Activated CD4-positive, alpha-beta T cell treated with anti-CD3 and anti-CD28 coated beads, Interleukin-2, amount 50 U/mL, for 4 hours (primary cell): ENCODE measurements at regions not wholly inside any gene's neighbourhood (a gene's known extent, or its start where the extent isn't known, plus 50 kb on each side); places are given as distances from the start of the nearest gene placed in this dataset.
"Not testable (repeated sequence)": the region's sequence is repeated elsewhere in the genome, so short reads cannot be mapped to it uniquely, and the experiment has no call there.

Source experiments
- DNase-seq, 2 experiments: peaks; one replicate each; pipeline ENCODE4 v3.0.0-alpha.2; 2020

- DNase-seq = no peak
Observed at GRCh38 chr6:139987091-139987490, 612.6 kb upstream of the CITED2 start.

DNA sequence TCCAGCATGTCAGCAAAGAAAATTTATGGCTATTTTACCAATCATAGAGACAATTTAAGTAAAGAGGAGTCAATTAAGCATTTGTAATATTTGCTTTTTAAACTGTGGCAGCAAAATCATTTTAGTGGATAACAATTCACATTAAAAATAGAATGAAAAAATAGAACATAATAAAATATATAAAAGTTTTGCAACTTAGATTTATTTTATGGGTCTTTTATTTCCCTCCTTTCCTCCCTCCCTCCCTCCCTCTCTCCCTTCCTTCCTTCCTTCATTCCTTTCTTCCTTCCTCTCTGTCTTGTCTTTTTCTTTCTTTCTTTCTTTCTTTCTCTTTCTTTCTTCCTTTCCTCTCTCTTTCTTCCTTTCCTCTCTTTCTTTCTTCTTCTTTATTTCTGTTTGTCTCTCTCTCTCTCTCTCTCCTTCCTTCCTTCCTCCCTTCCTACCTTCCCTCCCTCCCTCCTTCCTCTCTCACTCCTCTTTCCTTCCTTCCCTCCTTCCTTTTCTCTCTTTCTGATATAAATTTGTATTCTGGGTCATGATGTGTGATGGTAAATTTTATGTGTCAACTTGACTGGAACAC is 610.9 kb upstream of the CITED2 start:
- DNase-seq = no peak

GRCh38 chr6:139984317-139984716 is 609.9 kb upstream of the CITED2 start:
- DNase-seq = no peak

DNA sequence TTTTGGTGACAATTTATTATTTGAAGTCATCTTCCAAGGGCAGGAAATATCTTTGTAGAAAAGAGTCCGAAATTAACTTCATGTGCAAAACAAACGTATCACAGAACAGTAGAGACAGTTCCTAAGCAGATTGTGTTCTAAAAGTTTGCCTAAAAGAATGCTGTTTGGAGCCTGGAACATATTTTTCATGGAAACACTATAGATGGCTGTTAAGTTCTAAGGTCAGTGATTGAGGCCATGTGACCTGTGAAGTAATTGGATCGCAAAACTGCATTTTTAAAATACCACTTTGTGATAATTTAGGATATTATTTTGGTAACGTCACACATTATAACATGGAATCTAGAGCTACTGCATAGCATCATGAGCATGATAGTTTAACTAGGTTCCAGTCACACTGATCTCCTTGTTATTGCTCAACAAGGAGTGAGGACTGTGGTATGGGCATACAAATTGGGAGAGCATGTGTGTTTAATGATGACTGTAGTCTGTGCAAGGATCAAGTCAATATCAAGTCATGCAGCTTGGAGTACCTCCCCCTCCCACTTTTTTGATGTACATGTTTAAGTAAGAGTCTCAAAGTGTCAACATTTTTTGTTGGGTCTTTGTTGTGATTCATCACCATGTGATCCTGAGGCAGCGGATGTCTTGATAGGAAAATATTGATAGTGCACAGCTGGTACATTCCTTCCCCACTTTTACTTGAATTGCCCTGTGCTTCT is 609.3 kb upstream of the CITED2 start:
- no peak for DNase-seq

DNA sequence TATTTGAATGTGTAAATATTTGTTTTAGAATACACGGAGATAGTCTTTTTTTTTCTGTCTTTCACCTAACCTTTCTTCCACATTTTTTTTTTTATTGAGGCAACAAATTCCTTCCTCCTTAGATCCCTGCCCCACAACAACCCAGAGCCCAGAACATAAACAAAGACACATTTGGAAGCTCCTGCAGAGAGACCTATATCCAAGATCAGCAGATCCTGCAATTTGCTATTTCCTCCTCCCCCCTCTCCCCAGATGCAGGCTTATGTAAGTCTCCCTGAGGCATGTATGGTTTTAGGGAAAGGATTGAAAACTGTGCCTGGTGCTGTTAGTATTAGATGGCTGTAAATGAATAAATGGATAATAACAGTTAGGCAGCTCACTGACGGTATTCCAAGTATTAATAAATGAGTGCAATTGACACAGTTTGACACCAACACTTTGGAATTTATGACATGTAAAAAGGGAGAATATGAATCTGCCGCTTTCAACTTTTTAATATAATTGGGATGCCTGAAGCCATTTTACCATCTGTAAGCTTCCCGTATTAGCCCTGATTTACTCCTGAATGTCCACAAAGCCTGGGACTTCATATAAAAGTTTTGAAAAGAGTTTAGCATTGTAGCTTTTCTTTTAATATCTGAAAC is 608.3 kb upstream of the CITED2 start:
- DNase-seq = no peak

- no peak for DNase-seq
Observed at GRCh38 chr6:139982195-139982594, 607.7 kb upstream of the CITED2 start.

GRCh38 chr6:139981768-139982181 is 607.3 kb upstream of the CITED2 start:
- no peak for DNase-seq

DNA sequence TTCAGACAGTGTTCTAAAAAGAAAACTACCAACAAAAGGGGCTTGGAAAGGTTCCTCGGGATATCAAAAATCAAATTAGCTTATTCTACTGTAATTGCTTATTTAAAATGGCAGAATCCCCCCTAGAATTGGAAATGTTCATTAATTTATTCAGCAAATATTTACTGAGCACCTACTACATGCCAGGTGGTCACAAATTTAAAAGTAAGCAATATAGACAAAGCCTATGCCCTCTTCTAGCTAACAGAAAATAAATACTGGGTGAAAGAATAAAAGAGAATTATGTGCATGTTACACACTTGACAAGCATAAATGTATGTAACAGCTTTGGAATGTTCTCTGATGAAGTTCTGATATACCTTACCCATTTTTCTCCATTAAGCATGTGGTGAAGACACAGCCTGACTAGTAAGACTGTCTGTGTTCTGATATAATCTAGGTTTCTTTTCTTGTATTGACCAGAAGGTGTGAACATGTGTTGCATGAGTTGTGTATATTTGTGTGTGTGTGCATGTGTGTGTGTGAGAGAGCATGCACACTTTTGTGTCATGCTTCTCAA is 606.7 kb upstream of the CITED2 start:
- DNase-seq = no peak

- not testable (repeated sequence) for DNase-seq
Observed at GRCh38 chr6:139980631-139981030, 606.2 kb upstream of the CITED2 start.

DNA sequence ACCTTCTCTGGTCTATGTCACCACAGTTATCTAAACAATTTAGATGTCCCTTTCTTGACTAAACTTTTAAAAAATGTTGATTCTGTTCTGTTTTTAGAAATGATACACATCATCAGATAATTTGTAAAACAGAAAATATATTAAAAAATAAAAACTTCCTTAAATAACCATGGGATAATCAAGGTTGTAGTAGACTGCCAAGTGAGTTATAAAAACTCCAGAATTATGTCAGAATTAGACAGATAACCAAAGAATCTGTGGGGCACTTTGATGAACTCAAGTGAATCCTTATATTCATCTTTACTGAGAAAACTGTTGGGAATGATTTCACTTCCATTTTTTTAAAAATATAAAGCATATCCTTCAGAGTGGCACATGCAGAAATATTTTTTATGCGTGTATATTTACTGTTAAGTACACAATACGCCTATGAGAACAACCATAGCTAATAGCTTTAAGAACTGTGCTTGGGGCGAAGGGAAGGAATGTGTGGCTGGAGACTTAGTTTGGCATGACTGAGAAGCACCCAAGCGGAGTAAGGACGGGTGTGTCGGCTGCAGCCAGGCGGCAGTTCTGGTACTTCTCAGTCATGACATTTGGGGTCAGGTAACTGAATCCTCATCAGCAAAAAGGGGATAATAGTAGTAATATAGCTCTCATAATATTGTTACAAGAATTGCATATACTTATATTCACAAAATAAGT is 604.7 kb upstream of the CITED2 start:
- DNase-seq = no peak

- no peak for DNase-seq
Observed at GRCh38 chr6:139977887-139978332, 603.5 kb upstream of the CITED2 start.

GRCh38 chr6:139973669-139974344 is 599.4 kb upstream of the CITED2 start:
- no peak for DNase-seq

DNA sequence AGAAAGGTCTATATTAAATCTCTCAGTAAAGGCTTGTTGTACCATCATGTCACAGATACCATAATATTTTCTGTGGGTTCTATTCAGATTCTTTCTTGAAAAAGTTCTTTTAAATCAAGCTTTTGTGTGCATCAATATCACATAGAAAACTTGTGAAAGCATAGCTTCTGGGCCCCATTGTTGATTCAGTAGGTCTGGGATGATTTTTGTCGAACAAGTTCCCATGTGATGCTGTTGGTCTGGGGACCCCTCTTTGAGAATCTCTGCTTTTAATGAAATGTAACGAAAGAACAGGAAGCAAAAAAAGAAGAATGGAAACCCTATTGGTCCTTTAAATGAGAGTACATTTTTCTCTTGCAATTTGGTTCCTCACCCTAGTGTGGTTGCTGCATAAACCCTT is 597.7 kb upstream of the CITED2 start:
- no peak for DNase-seq

- DNase-seq = no peak
Observed at GRCh38 chr6:139970591-139970991, 596.1 kb upstream of the CITED2 start.

DNA sequence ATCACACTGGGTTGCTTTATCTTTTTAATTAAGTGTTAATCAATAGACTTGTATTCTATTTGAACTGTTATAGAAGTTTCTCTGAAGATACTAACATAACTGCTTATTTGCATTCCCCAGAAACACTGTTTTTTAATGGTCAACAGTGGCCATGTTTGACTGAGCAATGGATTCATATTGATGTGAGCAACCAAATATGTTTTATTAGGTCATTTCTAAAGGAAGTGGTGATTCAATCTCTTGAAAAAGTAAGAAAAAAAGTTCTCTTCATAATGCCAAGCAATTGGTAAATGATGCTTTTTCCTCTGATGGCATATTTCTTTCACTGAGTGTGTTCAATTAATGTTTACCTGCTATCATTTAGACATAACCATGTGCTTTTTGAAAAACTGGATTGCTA is 593.0 kb upstream of the CITED2 start:
- DNase-seq = no peak

DNA sequence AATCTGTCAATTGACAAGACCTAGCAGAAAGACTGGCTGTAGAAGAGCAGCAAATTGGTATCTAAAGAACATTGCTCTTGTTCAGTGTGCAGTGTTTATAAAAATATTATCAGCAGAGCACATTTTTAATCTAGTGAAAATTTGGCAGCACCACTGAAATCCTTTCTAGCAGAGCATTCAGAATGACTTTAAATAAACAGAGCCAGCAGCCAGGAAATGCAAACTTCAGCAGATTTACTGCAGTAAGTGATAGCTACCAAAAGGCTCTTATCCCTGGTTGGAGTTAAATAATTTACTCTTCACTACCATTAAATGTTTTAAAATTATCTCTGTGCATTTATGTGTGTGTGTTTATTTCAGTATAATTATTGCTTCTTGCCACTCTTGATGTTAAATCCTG is 590.9 kb upstream of the CITED2 start:
- no peak for DNase-seq

GRCh38 chr6:139964737-139965136 is 590.3 kb upstream of the CITED2 start:
- no peak for DNase-seq

DNA sequence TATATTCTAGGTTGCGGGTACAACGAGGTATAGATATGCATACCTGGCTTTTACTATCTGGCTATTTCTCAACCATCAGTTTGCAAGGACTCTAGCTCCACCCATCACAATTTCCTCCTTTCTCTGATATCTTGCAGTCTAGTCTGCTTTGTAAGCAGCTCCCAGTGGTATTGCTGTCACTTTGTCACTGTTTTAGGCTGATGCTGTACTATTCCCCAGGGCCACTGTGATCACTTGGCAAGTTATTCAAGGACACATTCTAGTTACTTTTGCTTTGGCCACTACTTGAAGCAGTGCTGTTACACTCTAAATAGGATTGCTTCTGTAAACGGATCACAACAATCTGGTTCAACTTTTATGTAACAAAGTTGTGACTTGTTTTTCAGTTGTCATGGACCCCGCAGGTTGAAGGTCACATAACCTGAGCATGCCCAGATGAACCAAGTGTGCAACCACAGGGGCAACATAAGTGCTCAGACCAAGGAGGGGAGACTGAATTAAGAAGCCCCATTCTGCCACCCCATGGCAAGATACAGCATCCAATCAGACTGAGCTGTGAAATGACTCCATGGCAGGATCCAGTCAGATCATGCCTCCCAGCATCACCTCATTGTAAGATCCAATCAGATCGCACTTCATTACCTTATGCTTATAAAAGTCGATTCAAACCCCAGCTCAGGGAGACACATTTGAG is 588.4 kb upstream of the CITED2 start:
- DNase-seq = no peak

GRCh38 chr6:139961190-139961589 is 586.7 kb upstream of the CITED2 start:
- DNase-seq = no peak

GRCh38 chr6:139960671-139961070 is 586.2 kb upstream of the CITED2 start:
- no peak for DNase-seq

- DNase-seq = no peak
Observed at GRCh38 chr6:139955366-139956155, 581.1 kb upstream of the CITED2 start.
